Suppressor macrophage treated with lipopolysaccharide for 1 hour (primary cell): ENCODE measurements at regions not wholly inside any gene's neighbourhood (a gene's known extent, or its start where the extent isn't known, plus 50 kb on each side); places are given as distances from the start of the nearest gene placed in this dataset.

Experiments
- DNase-seq, 3 donors: peaks; one replicate each; pipeline ENCODE4 v3.0.0-alpha.2; 2020 to 2022

GRCh38 chr11:10387206-10388083 is 67.6 kb upstream of the AMPD3 start:
- no peak for DNase-seq

GRCh38 chr11:10388101-10388500 is 67.0 kb upstream of the AMPD3 start:
- no peak for DNase-seq

- no peak for DNase-seq
Measured at GRCh38 chr11:10388574-10388973, 66.5 kb upstream of the AMPD3 start.

- DNase-seq = no peak
Measured at GRCh38 chr11:10390375-10390774, 64.7 kb upstream of the AMPD3 start.

GRCh38 chr11:10392095-10393079 is 62.7 kb upstream of the AMPD3 start:
- peak in 1 of 3 donors; percentile 36 for DNase-seq

- peak; percentile 69 to 89 (median 77) for DNase-seq
Measured at GRCh38 chr11:10394229-10395101, 60.6 kb upstream of the AMPD3 start.

- DNase-seq = peak; percentile 83 to 91 (median 91)
Measured at GRCh38 chr11:10395166-10395897, 59.7 kb upstream of the AMPD3 start.

- no peak for DNase-seq
Measured at GRCh38 chr11:10396771-10397170, 58.3 kb upstream of the AMPD3 start.

GRCh38 chr11:10397226-10397987 is 57.7 kb upstream of the AMPD3 start:
- no peak for DNase-seq

- DNase-seq = peak; percentile 93 to 94 (median 94)
Measured at GRCh38 chr11:10398525-10398924, 56.5 kb upstream of the AMPD3 start.

- peak; percentile 44 to 62 (median 52) for DNase-seq
Measured at GRCh38 chr11:10400856-10401255, 54.2 kb upstream of the AMPD3 start.

- no peak for DNase-seq
Measured at GRCh38 chr11:10401256-10401655, 53.8 kb upstream of the AMPD3 start.

GRCh38 chr11:10401696-10402392 is 53.2 kb upstream of the AMPD3 start:
- DNase-seq = no peak
